OCI-LY7 (cell line): ENCODE measurements at regions not wholly inside any gene's neighbourhood (a gene's known extent, or its start where the extent isn't known, plus 50 kb on each side); places are given as distances from the start of the nearest gene placed in this dataset.

Source experiments
- BruUV-seq: library from RNA; stranded (reverse); fragments of 400-500 nt; replicated peaks from 2 replicates; lab custom pipeline; 2021; lab: Mats Ljungman, UMichigan
- CTCF ChIA-PET: fragments of 300-600 bp; sonication (Branson Sonifier 250); formaldehyde crosslinking; loops from one replicate; lab custom pipeline; 2022; ENCODE audit warnings: antibody characterized with exemption; ENCODE audit not compliant: unreplicated experiment; lab: Charles Lee
- POLR2A ChIA-PET: fragments of 300-600 bp; sonication (Branson Sonifier 250); formaldehyde crosslinking; loops from one replicate; lab custom pipeline; 2022; ENCODE audit warnings: antibody characterized with exemption; lab: Charles Lee
- DNase-seq: peaks from one replicate; pipeline ENCODE4 v3.0.0-alpha.2; 2015; ENCODE audit warnings: low spot score
- H2AFZ ChIP-seq: fragments of 200-600 bp; sonication (generic), shearing (Covaris generic); 2 replicates; pipeline ENCODE4 v1.6.1; 2014; ENCODE audit warnings: mild to moderate bottlenecking, antibody characterized with exemption, low read length, moderate library complexity
- H3K27ac ChIP-seq: fragments of 200-600 bp; sonication (generic); 2 replicates; pipeline ENCODE4 v1.5.1; 2014; ENCODE audit warnings: mixed run types, low read depth, mild to moderate bottlenecking, moderate library complexity, low read length, inconsistent platforms; ENCODE audit not compliant: poor library complexity, severe bottlenecking
- H3K36me3 ChIP-seq: fragments of 200-600 bp; sonication (generic); 2 replicates; pipeline ENCODE4 v1.6.1; 2014; ENCODE audit warnings: mild to moderate bottlenecking, antibody characterized with exemption, low read length, moderate library complexity, mixed read lengths; ENCODE audit not compliant: insufficient read depth
- H3K4me1 ChIP-seq: fragments of 200-600 bp; sonication (generic); 2 replicates; pipeline ENCODE4 v1.5.1; 2014; ENCODE audit warnings: mild to moderate bottlenecking, low read length; ENCODE audit not compliant: insufficient read depth, poor library complexity, severe bottlenecking
- H3K4me2 ChIP-seq: fragments of 200-600 bp; sonication (generic); 2 replicates; pipeline ENCODE4 v1.6.1; 2014; ENCODE audit warnings: mild to moderate bottlenecking, low read length
- H3K4me3 ChIP-seq: fragments of 200-600 bp; sonication (generic); 2 replicates; pipeline ENCODE4 v1.5.1; 2014; ENCODE audit warnings: mild to moderate bottlenecking, low read depth, low read length; ENCODE audit not compliant: poor library complexity, severe bottlenecking
- H3K79me2 ChIP-seq: fragments of 200-600 bp; sonication (generic); 2 replicates; pipeline ENCODE4 v1.6.1; 2016; ENCODE audit warnings: low read depth, mild to moderate bottlenecking, low read length, moderate library complexity, mixed read lengths; ENCODE audit not compliant: insufficient read depth
- H3K9me2 ChIP-seq: fragments of 200-600 bp; sonication (generic); 2 replicates; pipeline ENCODE4 v1.6.1; 2016; ENCODE audit warnings: mild to moderate bottlenecking, low read length, mixed read lengths; ENCODE audit not compliant: insufficient read depth
- H3K9me3 ChIP-seq: fragments of 200-600 bp; sonication (generic); 2 replicates; pipeline ENCODE4 v1.6.1; 2014; ENCODE audit warnings: mild to moderate bottlenecking, mixed run types, low read length, mixed read lengths
- H4K20me1 ChIP-seq: fragments of 200-600 bp; sonication (generic); 2 replicates; pipeline ENCODE4 v1.6.1; 2014; ENCODE audit warnings: mild to moderate bottlenecking, antibody characterized with exemption, low read length, moderate library complexity, mixed read lengths; ENCODE audit not compliant: insufficient read depth
- EZH2phosphoT487 ChIP-seq: fragments of 200-600 bp; sonication (generic); IDR thresholded peaks from 2 replicates; pipeline ENCODE4 v1.6.1; 2018; ENCODE audit warnings: low read depth, borderline replicate concordance, mild to moderate bottlenecking, mixed run types, antibody characterized with exemption, low read length, moderate library complexity, mixed read lengths
- intact Hi-C: fragments of 100-400 bp; cut with micrococcal nuclease; formaldehyde crosslinking; loops from one replicate; pipeline ENCODE4 v1.10.0; 2022; ENCODE audit not compliant: unreplicated experiment
- TF ChIP-seq, protein P1 (sequence below): fragments of 200-600 bp; sonication (generic); conservative IDR thresholded peaks from 2 replicates; pipeline ENCODE4 v1.5.1; 2014; ENCODE audit warnings: mild to moderate bottlenecking, antibody characterized with exemption, low read length, moderate library complexity, mixed read lengths

DNA sequence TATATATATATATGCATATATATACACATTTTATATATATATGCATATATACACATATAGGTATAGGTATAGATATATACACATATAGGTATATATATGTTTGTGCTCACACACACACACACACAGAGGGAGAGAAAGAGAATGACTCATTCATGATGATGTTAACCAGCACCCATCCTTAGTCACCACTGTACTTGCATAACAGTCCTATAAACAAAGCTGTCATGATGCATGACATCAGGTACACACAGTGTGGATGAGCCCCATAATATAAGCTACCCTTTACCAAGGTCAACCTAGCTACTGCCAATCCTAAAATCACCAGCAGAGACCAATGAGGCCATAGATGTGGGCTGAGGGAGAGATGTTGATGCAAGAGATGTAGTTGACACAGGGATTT is 1408.0 kb downstream of the RAPGEF2 start:
- no peak overlapping the region for H3K27ac ChIP-seq
- H3K4me2 ChIP-seq, result no peak overlapping the region
- ChIA-PET CTCF (no interaction called here), POLR2A (interaction anchor here (1.1 kb wide), 1 partner anchor 590 kb away, joined by 3 read pairs; no protein-coding TSS in a partner anchor)
- no peaks in the 10 kb centered on the region for H3K9me2 ChIP-seq
- no peaks in the 10 kb centered on the region for H4K20me1 ChIP-seq
- H3K36me3 ChIP-seq, result no peaks in the 10 kb centered on the region
- no peak for DNase-seq
- no TSS peak for BruUV-seq
- H3K9me3 ChIP-seq, result no peaks in the 10 kb centered on the region
- H3K4me3 ChIP-seq, result no peak overlapping the region
- TF ChIP-seq EZH2phosphoT487, result no peak
- TF ChIP-seq, protein P1, sequence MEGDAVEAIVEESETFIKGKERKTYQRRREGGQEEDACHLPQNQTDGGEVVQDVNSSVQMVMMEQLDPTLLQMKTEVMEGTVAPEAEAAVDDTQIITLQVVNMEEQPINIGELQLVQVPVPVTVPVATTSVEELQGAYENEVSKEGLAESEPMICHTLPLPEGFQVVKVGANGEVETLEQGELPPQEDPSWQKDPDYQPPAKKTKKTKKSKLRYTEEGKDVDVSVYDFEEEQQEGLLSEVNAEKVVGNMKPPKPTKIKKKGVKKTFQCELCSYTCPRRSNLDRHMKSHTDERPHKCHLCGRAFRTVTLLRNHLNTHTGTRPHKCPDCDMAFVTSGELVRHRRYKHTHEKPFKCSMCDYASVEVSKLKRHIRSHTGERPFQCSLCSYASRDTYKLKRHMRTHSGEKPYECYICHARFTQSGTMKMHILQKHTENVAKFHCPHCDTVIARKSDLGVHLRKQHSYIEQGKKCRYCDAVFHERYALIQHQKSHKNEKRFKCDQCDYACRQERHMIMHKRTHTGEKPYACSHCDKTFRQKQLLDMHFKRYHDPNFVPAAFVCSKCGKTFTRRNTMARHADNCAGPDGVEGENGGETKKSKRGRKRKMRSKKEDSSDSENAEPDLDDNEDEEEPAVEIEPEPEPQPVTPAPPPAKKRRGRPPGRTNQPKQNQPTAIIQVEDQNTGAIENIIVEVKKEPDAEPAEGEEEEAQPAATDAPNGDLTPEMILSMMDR, result no peak
- no peaks in the 10 kb centered on the region for H3K4me1 ChIP-seq
- intact Hi-C loops, result no loop called here
- no peak overlapping the region for H2AFZ ChIP-seq
- no peaks in the 10 kb centered on the region for H3K79me2 ChIP-seq

DNA sequence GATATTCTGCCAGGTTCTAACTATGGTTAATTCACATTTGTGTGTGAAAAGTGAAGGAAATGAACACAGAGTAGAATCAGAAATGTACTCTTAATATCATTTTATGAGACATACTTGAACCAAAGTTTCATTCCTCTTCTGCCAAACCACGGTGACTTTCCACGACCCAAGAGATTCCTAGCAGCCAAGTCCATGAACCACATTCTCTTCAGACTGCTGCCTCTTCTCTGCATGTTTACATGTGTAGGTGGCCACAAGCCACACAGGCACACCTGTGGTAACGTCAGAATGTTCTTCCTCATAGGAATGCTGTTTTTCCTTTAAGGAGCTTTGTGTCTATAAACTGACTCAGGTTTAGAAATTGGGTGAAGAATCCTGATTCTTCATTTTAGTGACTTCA is 1411.2 kb downstream of the RAPGEF2 start:
- Histone ChIP-seq H3K9me2 (no peaks in the 10 kb centered on the region), H3K9me3 (no peaks in the 10 kb centered on the region), H4K20me1 (no peaks in the 10 kb centered on the region), H3K79me2 (no peaks in the 10 kb centered on the region), H3K4me1 (no peaks in the 10 kb centered on the region), H2AFZ (no peak overlapping the region), H3K4me3 (no peak overlapping the region), H3K4me2 (no peak overlapping the region), H3K36me3 (no peaks in the 10 kb centered on the region), H3K27ac (no peak overlapping the region)
- no TSS peak for BruUV-seq
- no peak for DNase-seq
- ChIA-PET POLR2A (no interaction called here), CTCF (no interaction called here)
- intact Hi-C loops, result no loop called here
- no peak for TF ChIP-seq EZH2phosphoT487
- TF ChIP-seq, protein P1, result no peak

DNA sequence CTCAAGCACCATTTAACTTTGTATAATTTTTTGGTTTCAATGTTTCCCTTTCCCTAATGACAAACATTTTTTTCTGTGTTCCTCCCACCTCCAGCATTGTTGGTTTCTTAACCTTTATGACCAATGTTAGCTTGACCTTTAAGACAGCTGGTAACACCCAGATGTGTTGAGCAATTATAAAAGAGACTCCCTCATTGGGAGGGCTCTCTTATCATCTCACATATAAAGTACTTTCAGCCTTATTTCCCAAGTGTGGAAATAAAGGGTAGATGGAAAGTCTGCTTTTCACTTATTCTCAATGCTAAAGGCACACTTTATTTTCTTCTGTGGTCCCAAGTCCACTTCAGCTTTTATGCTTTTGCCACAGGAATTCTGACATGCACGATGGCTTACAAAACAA is 1420.4 kb downstream of the RAPGEF2 start:
- Histone ChIP-seq H3K4me3 (no peak overlapping the region), H3K36me3 (no peaks in the 10 kb centered on the region), H3K79me2 (no peaks in the 10 kb centered on the region), H2AFZ (no peak overlapping the region), H3K4me1 (no peaks in the 10 kb centered on the region), H3K9me3 (no peaks in the 10 kb centered on the region), H3K27ac (no peak overlapping the region), H4K20me1 (no peaks in the 10 kb centered on the region), H3K4me2 (no peak overlapping the region), H3K9me2 (no peaks in the 10 kb centered on the region)
- TF ChIP-seq EZH2phosphoT487, result no peak
- TF ChIP-seq, protein P1, result no peak
- ChIA-PET CTCF (no interaction called here), POLR2A (interaction anchor here (0.7 kb wide), 1 partner anchor 15 kb away, joined by 5 read pairs; no protein-coding TSS in a partner anchor)
- BruUV-seq, result no TSS peak
- DNase-seq, result no peak
- intact Hi-C loops, result no loop called here
